MM.1S (cell line): ENCODE measurements at regions not wholly inside any gene's neighbourhood (a gene's known extent, or its start where the extent isn't known, plus 50 kb on each side); places are given as distances from the start of the nearest gene placed in this dataset.
"Not testable (repeated sequence)": the region's sequence is repeated elsewhere in the genome, so short reads cannot be mapped to it uniquely, and the experiment has no call there.

Experiments
- DNase-seq: peaks from one replicate; pipeline ENCODE4 v3.0.0-alpha.2; 2015
- H2AFZ ChIP-seq: fragments of 300-600 bp; sonication (generic); 2 replicates; pipeline ENCODE4 v1.6.0; 2016; ENCODE audit warnings: antibody characterized with exemption, low read length
- H3F3A ChIP-seq: fragments of 300-600 bp; sonication (generic); 2 replicates; pipeline ENCODE4 v1.6.1; 2016; ENCODE audit warnings: mild to moderate bottlenecking, antibody characterized with exemption, low read length, moderate library complexity, mixed read lengths; ENCODE audit not compliant: insufficient read depth
- H3K27ac ChIP-seq: fragments of 300-600 bp; sonication (generic); 2 replicates; pipeline ENCODE4 v1.5.1; 2016; ENCODE audit warnings: mild to moderate bottlenecking, low read length
- H3K27me3 ChIP-seq: fragments of 300-600 bp; sonication (generic); replicated peaks from 2 replicates; pipeline ENCODE4 v1.6.0; 2016; ENCODE audit warnings: low read length; ENCODE audit not compliant: insufficient read depth
- H3K36me3 ChIP-seq: fragments of 300-600 bp; sonication (generic); replicated peaks from 2 replicates; pipeline ENCODE4 v1.6.1; 2016; ENCODE audit warnings: mild to moderate bottlenecking, low read length, mixed read lengths; ENCODE audit not compliant: insufficient read depth
- H3K4me1 ChIP-seq: fragments of 300-600 bp; sonication (generic); 2 replicates; pipeline ENCODE4 v1.6.1; 2016; ENCODE audit warnings: low read length, mixed read lengths
- H3K4me2 ChIP-seq: fragments of 300-600 bp; sonication (generic); 2 replicates; pipeline ENCODE4 v1.6.0; 2016; ENCODE audit warnings: low read depth, low read length
- H3K4me3 ChIP-seq: fragments of 300-600 bp; sonication (generic); 2 replicates; pipeline ENCODE4 v1.5.1; 2016; ENCODE audit warnings: low read length, mixed read lengths
- H3K79me2 ChIP-seq: fragments of 300-600 bp; sonication (generic); 2 replicates; pipeline ENCODE4 v1.6.1; 2016; ENCODE audit warnings: mixed run types, low read length, mixed read lengths
- H3K9ac ChIP-seq: fragments of 300-600 bp; sonication (generic); 2 replicates; pipeline ENCODE4 v1.6.1; 2016; ENCODE audit warnings: low read length, mixed read lengths
- H3K9me2 ChIP-seq: fragments of 300-600 bp; sonication (generic); replicated peaks from 2 replicates; pipeline ENCODE4 v1.6.1; 2016; ENCODE audit warnings: mild to moderate bottlenecking, low read length, mixed read lengths; ENCODE audit not compliant: insufficient read depth
- H3K9me3 ChIP-seq: fragments of 300-600 bp; sonication (generic); replicated peaks from 2 replicates; pipeline ENCODE4 v1.6.1; 2016; ENCODE audit warnings: mild to moderate bottlenecking, low read length, mixed read lengths; ENCODE audit not compliant: insufficient read depth
- H4K20me1 ChIP-seq: fragments of 300-600 bp; sonication (generic); 2 replicates; pipeline ENCODE4 v1.6.1; 2016; ENCODE audit warnings: mild to moderate bottlenecking, low read length, moderate library complexity, mixed read lengths; ENCODE audit not compliant: insufficient read depth
- EZH2 ChIP-seq: fragments of 300-600 bp; sonication (generic); optimal IDR thresholded peaks from 2 replicates; pipeline ENCODE3; 2017; ENCODE audit warnings: low read depth, mild to moderate bottlenecking, antibody characterized with exemption, low read length, mixed read lengths
- EZH2phosphoT487 ChIP-seq: fragments of 300-600 bp; sonication (generic); IDR thresholded peaks from 2 replicates; pipeline ENCODE4 v1.6.1; 2018; ENCODE audit warnings: antibody characterized with exemption, low read length
- TF ChIP-seq, protein P1 (sequence below): fragments of 300-600 bp; sonication (generic); IDR thresholded peaks from 2 replicates; pipeline ENCODE4 v1.5.1; 2016; ENCODE audit warnings: antibody characterized with exemption, low read length, mixed read lengths

DNA sequence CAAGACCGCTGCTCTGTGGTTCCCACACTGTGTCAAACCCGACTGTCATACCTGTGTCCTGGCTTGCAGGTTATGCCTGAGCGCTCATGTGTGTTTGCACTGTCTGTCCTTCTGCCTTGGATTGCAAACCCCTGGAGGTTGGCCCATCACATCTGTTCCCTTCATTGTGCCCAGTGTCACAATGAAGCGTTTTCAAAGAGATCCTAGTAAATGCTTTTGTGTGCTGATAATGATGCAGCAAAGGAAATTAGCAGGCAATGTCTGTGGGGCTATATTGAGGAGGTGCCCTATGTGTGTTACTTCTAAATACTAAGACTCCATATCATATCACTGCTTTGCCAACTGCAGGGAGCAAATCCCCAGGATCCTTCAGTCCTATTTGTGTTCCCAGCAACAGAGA is 424.4 kb upstream of the NFIA start:
- Histone ChIP-seq H3K79me2 (no peaks in the 10 kb centered on the region), H3K4me1 (no peaks in the 10 kb centered on the region), H3K36me3 (no peaks in the 10 kb centered on the region), H3F3A (no peaks in the 10 kb centered on the region), H3K27me3 (no peaks in the 10 kb centered on the region), H3K4me3 (no peak overlapping the region), H3K9me3 (no peaks in the 10 kb centered on the region), H3K9me2 (no peaks in the 10 kb centered on the region), H3K9ac (no peak overlapping the region), H3K4me2 (no peak overlapping the region), H3K27ac (no peak overlapping the region), H4K20me1 (no peaks in the 10 kb centered on the region), H2AFZ (no peak overlapping the region)
- no peak for TF ChIP-seq EZH2phosphoT487
- TF ChIP-seq, protein P1, sequence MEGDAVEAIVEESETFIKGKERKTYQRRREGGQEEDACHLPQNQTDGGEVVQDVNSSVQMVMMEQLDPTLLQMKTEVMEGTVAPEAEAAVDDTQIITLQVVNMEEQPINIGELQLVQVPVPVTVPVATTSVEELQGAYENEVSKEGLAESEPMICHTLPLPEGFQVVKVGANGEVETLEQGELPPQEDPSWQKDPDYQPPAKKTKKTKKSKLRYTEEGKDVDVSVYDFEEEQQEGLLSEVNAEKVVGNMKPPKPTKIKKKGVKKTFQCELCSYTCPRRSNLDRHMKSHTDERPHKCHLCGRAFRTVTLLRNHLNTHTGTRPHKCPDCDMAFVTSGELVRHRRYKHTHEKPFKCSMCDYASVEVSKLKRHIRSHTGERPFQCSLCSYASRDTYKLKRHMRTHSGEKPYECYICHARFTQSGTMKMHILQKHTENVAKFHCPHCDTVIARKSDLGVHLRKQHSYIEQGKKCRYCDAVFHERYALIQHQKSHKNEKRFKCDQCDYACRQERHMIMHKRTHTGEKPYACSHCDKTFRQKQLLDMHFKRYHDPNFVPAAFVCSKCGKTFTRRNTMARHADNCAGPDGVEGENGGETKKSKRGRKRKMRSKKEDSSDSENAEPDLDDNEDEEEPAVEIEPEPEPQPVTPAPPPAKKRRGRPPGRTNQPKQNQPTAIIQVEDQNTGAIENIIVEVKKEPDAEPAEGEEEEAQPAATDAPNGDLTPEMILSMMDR = no peak
- DNase-seq = no peak

DNA sequence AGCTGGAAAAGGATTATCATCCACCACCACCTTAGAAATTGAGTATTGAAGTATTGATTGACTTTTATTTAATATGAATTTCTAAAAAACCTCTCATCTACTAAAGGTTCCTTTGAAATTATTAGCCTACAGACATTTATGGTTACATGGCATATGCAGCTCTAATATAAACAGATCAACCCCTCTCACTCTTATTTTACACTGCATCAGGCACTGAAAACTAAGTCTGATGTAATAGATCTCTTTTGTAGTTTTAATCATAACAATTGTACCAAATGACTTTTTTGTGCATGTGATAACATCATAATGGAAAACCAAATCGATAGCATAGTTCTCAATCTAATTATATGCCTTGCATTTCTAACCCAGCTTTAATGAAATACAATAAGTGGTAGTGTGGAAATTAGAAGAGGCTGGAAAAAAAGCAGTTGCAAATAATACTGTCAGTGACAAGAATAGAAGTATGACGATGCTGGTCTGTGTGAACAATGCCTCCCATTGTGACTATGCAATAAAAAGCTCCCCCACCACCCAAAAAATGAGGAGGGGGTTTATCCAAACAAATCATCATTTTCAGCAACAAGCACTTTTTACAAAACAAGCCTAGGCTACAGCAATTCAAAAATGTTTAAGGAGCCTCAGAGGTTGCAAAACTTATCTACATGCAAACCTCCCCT is 426.5 kb upstream of the NFIA start:
- no peaks in the 10 kb centered on the region for H3K79me2 ChIP-seq
- H3K9ac ChIP-seq = no peak overlapping the region
- no peak overlapping the region for H3K4me2 ChIP-seq
- TF ChIP-seq EZH2 (no peak), EZH2phosphoT487 (no peak)
- TF ChIP-seq, protein P1 = no peak
- no peaks in the 10 kb centered on the region for H4K20me1 ChIP-seq
- no peaks in the 10 kb centered on the region for H3K36me3 ChIP-seq
- no peaks in the 10 kb centered on the region for H3K9me3 ChIP-seq
- no peak for DNase-seq
- H3K4me3 ChIP-seq = no peak overlapping the region
- no peak overlapping the region for H3K27ac ChIP-seq
- H3K4me1 ChIP-seq = no peaks in the 10 kb centered on the region
- no peak overlapping the region for H2AFZ ChIP-seq
- H3K9me2 ChIP-seq = no peaks in the 10 kb centered on the region
- no peaks in the 10 kb centered on the region for H3F3A ChIP-seq
- no peaks in the 10 kb centered on the region for H3K27me3 ChIP-seq

GRCh38 chr1:60640033-60640551 is 442.3 kb upstream of the NFIA start:
- not testable (repeated sequence) for H3K4me1 ChIP-seq, H3K9ac ChIP-seq, H3K9me2 ChIP-seq, H3K9me3 ChIP-seq, H3K27me3 ChIP-seq, H3K79me2 ChIP-seq, H3K36me3 ChIP-seq, H3F3A ChIP-seq, H3K4me2 ChIP-seq, H2AFZ ChIP-seq, DNase-seq, H3K27ac ChIP-seq, H4K20me1 ChIP-seq, H3K4me3 ChIP-seq

DNA sequence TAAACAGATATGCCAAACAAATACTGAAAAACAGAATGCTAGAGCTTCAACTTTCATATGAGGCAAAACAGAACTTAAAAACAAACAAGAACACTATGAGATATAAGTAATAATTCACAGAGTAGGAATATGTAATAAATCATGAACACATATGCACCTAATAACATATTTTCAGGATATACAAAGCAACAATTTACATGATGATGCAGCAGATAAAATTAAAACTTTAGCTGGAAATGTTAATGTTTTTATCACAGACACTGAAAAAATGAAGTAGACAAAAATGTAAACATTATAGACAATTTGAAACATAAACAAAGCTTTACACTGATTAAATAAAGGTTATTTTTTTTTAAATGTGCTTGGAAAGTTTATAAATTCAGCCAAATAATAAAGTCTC is 443.1 kb upstream of the NFIA start:
- no peaks in the 10 kb centered on the region for H3K9me2 ChIP-seq
- H3K9ac ChIP-seq = no peak overlapping the region
- no peaks in the 10 kb centered on the region for H3K36me3 ChIP-seq
- H4K20me1 ChIP-seq = no peaks in the 10 kb centered on the region
- no peaks in the 10 kb centered on the region for H3K4me1 ChIP-seq
- no peak overlapping the region for H2AFZ ChIP-seq
- DNase-seq = no peak
- no peaks in the 10 kb centered on the region for H3K27me3 ChIP-seq
- TF ChIP-seq, protein P1 = no peak
- no peak for TF ChIP-seq EZH2phosphoT487
- no peak for TF ChIP-seq EZH2
- H3K4me2 ChIP-seq = no peak overlapping the region
- H3K4me3 ChIP-seq = no peak overlapping the region
- H3K9me3 ChIP-seq = no peaks in the 10 kb centered on the region
- H3K27ac ChIP-seq = no peak overlapping the region
- no peaks in the 10 kb centered on the region for H3F3A ChIP-seq
- no peaks in the 10 kb centered on the region for H3K79me2 ChIP-seq
